ENCODE measurements at regions not wholly inside any gene's neighbourhood (a gene's known extent, or its start where the extent isn't known, plus 50 kb on each side); places are given as distances from the start of the nearest gene placed in this dataset.

GRCh38 chr6:40929176-40929575, 109.8 kb downstream of the UNC5CL start:
- TF ChIP-seq CTCF (IDR thresholded peaks at IDR 0.05): no peak
- no peak for TF ChIP-seq POLR2A (IDR thresholded peaks at IDR 0.05; ENCODE audit: low read depth)
